Neural crest cell (in vitro differentiated cells): ENCODE measurements at regions not wholly inside any gene's neighbourhood (a gene's known extent, or its start where the extent isn't known, plus 50 kb on each side); places are given as distances from the start of the nearest gene placed in this dataset.

Source experiments
- DNase-seq: peaks from one replicate; pipeline ENCODE4 v3.0.0; 2021; ENCODE audit warnings: low read depth, mixed read lengths, low spot score
- H3K27ac Mint-ChIP-seq: one replicate; pipeline ENCODE4 v1.8.0; 2021; ENCODE audit warnings: mild to moderate bottlenecking, mixed read lengths; ENCODE audit not compliant: unreplicated experiment
- H3K27me3 Mint-ChIP-seq: 2 replicates; pipeline ENCODE4 v1.8.0; 2021; ENCODE audit warnings: low read depth, mild to moderate bottlenecking, mixed read lengths
- H3K36me3 Mint-ChIP-seq: 2 replicates; pipeline ENCODE4 v1.8.0; 2021; ENCODE audit warnings: low read depth, mild to moderate bottlenecking, mixed read lengths
- H3K4me1 Mint-ChIP-seq: 2 replicates; pipeline ENCODE4 v1.8.0; 2021; ENCODE audit warnings: mixed read lengths
- H3K4me3 Mint-ChIP-seq: one replicate; pipeline ENCODE4 v1.8.0; 2021; ENCODE audit warnings: mild to moderate bottlenecking, mixed read lengths
- H3K9me3 Mint-ChIP-seq: 2 replicates; pipeline ENCODE4 v1.8.0; 2021; ENCODE audit warnings: mixed read lengths
- CTCF ChIP-seq: fragments of 200-600 bp; sonication (generic); conservative IDR thresholded peaks from 2 replicates; pipeline ENCODE4 v1.5.0; 2021; ENCODE audit warnings: antibody characterized with exemption, mild to moderate bottlenecking

GRCh38 chr18:995629-996028, 91.0 kb downstream of the ADCYAP1 start:
- H3K4me1 Mint-ChIP-seq, result peaks cover 4% of the 10 kb centered on the region
- no peak overlapping the region for H3K27ac Mint-ChIP-seq
- no peak overlapping the region for H3K4me3 Mint-ChIP-seq
- no peaks in the 10 kb centered on the region for H3K27me3 Mint-ChIP-seq
- H3K9me3 Mint-ChIP-seq, result peaks cover 17% of the 10 kb centered on the region
- DNase-seq, result no peak
- no peak for TF ChIP-seq CTCF
- H3K36me3 Mint-ChIP-seq, result peaks cover 18% of the 10 kb centered on the region

DNA sequence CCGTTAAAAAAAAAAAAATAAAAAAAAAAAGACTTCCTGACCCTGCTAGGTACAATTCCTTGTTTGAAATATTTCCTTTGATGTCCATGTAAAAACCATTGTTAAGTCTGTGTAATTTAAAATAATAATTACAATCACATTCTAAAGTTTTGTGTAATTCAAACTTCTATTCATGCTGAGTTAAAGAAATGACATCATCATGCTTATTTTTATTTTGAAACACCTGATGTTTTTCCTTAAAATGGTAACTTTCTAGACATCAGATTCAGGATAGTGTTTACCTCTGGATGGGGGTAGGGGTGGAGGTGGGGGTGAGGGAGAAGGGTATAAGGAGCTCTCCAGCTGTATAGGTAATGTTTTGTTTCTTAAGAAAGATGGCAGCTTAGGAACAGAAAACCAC, 92.8 kb downstream of the ADCYAP1 start:
- no peak for DNase-seq
- H3K4me3 Mint-ChIP-seq, result no peak overlapping the region
- H3K27me3 Mint-ChIP-seq, result no peaks in the 10 kb centered on the region
- no peak for TF ChIP-seq CTCF
- no peak overlapping the region for H3K27ac Mint-ChIP-seq
- H3K36me3 Mint-ChIP-seq, result peaks cover 15% of the 10 kb centered on the region
- peaks cover 20% of the 10 kb centered on the region for H3K9me3 Mint-ChIP-seq
- H3K4me1 Mint-ChIP-seq, result peaks cover 4% of the 10 kb centered on the region

DNA sequence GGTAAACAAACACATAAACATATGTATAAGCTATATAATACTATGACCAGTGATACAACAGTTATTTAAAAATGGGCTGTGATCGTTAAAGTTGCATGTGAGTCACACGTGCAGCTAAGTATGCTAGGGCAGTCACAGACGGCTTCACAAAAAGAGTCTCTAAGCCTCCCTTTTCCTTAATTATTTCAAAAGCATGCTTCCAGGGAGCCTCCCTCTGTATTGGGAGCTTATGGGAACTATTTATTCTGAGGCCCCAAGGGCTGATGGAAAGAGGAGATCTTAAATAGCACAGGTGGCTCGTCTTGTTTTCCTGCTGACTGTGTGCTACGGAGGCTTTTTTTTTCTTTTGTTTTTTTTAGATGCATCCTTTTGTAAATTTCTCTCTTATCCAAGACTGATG, 94.3 kb downstream of the ADCYAP1 start:
- peaks cover 21% of the 10 kb centered on the region for H3K9me3 Mint-ChIP-seq
- no peak overlapping the region for H3K4me3 Mint-ChIP-seq
- TF ChIP-seq CTCF, result no peak
- H3K27ac Mint-ChIP-seq, result no peak overlapping the region
- no peak for DNase-seq
- peaks cover 4% of the 10 kb centered on the region for H3K4me1 Mint-ChIP-seq
- H3K27me3 Mint-ChIP-seq, result no peaks in the 10 kb centered on the region
- peaks cover 14% of the 10 kb centered on the region for H3K36me3 Mint-ChIP-seq

DNA sequence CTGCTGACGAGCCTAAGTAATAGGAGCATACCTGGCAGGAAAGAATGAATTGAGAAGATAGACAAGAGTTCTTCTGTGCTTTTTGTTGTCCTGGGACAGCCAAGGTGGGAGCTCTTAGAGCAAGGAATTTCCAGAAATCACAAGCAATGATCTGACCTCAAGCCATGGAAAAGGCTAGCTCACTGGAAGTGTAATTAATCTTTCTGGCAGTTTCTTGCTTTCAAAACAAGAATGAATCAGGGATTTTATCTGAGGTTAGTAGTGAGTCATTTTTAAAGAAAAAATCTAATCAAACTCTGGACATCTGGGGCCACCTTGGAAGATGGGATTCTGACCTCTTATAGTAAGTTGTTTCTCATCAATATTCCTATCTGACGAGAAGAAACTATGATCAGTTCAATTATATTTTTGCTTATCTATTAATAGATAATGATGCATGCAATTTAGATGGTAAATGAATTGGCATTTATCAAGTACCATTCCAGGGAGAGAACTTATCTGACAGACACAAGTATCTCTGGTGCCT, 98.0 kb downstream of the ADCYAP1 start:
- Mint-ChIP-seq H3K27me3 (no peaks in the 10 kb centered on the region), H3K36me3 (peaks cover 8% of the 10 kb centered on the region), H3K4me1 (peaks cover 4% of the 10 kb centered on the region), H3K4me3 (no peak overlapping the region), H3K27ac (no peak overlapping the region), H3K9me3 (peaks cover 13% of the 10 kb centered on the region)
- TF ChIP-seq CTCF, result no peak
- DNase-seq, result no peak

- TF ChIP-seq CTCF, result no peak
- peaks cover 4% of the 10 kb centered on the region for H3K4me1 Mint-ChIP-seq
- no peaks in the 10 kb centered on the region for H3K27me3 Mint-ChIP-seq
- H3K9me3 Mint-ChIP-seq, result peaks cover 13% of the 10 kb centered on the region
- H3K36me3 Mint-ChIP-seq, result peaks cover 8% of the 10 kb centered on the region
- no peak overlapping the region for H3K27ac Mint-ChIP-seq
- no peak overlapping the region for H3K4me3 Mint-ChIP-seq
- DNase-seq, result no peak
These were observed 98.8 kb downstream of the ADCYAP1 start for GRCh38 chr18:1003499-1003898.

- H3K27ac Mint-ChIP-seq, result no peak overlapping the region
- no peaks in the 10 kb centered on the region for H3K4me1 Mint-ChIP-seq
- no peak for DNase-seq
- no peak for TF ChIP-seq CTCF
- H3K9me3 Mint-ChIP-seq, result peaks cover 10% of the 10 kb centered on the region
- H3K27me3 Mint-ChIP-seq, result no peaks in the 10 kb centered on the region
- H3K36me3 Mint-ChIP-seq, result peaks cover 8% of the 10 kb centered on the region
- H3K4me3 Mint-ChIP-seq, result no peak overlapping the region
These were observed 101.6 kb downstream of the ADCYAP1 start for GRCh38 chr18:1006304-1006703.
